H9 (cell line): ENCODE measurements at regions not wholly inside any gene's neighbourhood (a gene's known extent, or its start where the extent isn't known, plus 50 kb on each side); places are given as distances from the start of the nearest gene placed in this dataset.
A peak's percentile ranks its signal among the peaks of the same experiment; 100 is the strongest.

Experiments used
- DNase-seq: peaks from one replicate; pipeline ENCODE4 v3.0.0-alpha.2; 2017
- H2AFZ ChIP-seq: one replicate; pipeline ENCODE4 v1.6.1; 2013; ENCODE audit warnings: mild to moderate bottlenecking, low read length, control low read depth, moderate library complexity
- H2AK5ac ChIP-seq: 2 replicates; pipeline ENCODE4 v1.6.1; 2013; ENCODE audit warnings: low read length, control low read depth, mixed read lengths; ENCODE audit not compliant: insufficient read length
- H2BK120ac ChIP-seq: one replicate; pipeline ENCODE4 v1.6.1; 2013; ENCODE audit warnings: low read depth, mild to moderate bottlenecking, low read length, control low read depth, inconsistent platforms; ENCODE audit not compliant: poor library complexity, severe bottlenecking
- H2BK12ac ChIP-seq: 2 replicates; pipeline ENCODE4 v1.6.1; 2013; ENCODE audit warnings: low read length, control low read depth, mixed read lengths, low read depth; ENCODE audit not compliant: insufficient read length
- H2BK15ac ChIP-seq: 2 replicates; pipeline ENCODE4 v1.6.1; 2013; ENCODE audit warnings: low read depth, low read length, control low read depth
- H2BK20ac ChIP-seq: one replicate; pipeline ENCODE4 v1.6.1; 2013; ENCODE audit warnings: low read depth, mild to moderate bottlenecking, low read length, control low read depth, inconsistent platforms; ENCODE audit not compliant: poor library complexity, severe bottlenecking
- H2BK5ac ChIP-seq: 2 replicates; pipeline ENCODE4 v1.6.1; 2013; ENCODE audit warnings: low read length, control low read depth, mixed read lengths; ENCODE audit not compliant: insufficient read length
- H3K14ac ChIP-seq: 2 replicates; pipeline ENCODE4 v1.6.1; 2013; ENCODE audit warnings: low read length, control low read depth; ENCODE audit not compliant: insufficient read depth
- H3K18ac ChIP-seq: 2 replicates; pipeline ENCODE4 v1.6.1; 2013; ENCODE audit warnings: low read depth, mild to moderate bottlenecking, mixed read lengths, low read length, control low read depth; ENCODE audit not compliant: insufficient read length
- H3K23ac ChIP-seq: 2 replicates; pipeline ENCODE4 v1.6.1; 2013; ENCODE audit warnings: low read length, control low read depth, mixed read lengths, low read depth; ENCODE audit not compliant: insufficient read length
- H3K23me2 ChIP-seq: 2 replicates; pipeline ENCODE4 v1.6.1; 2013; ENCODE audit warnings: low read depth, mild to moderate bottlenecking, mixed read lengths, low read length, control low read depth; ENCODE audit not compliant: insufficient read length, poor library complexity, severe bottlenecking
- H3K27ac ChIP-seq: 2 replicates; pipeline ENCODE4 v1.5.1; 2013; ENCODE audit warnings: low read length, control low read depth, mixed read lengths, low read depth; ENCODE audit not compliant: insufficient read length
- H3K27me3 ChIP-seq: 2 replicates; pipeline ENCODE4 v1.6.1; 2013; ENCODE audit warnings: low read length, control low read depth, inconsistent platforms; ENCODE audit not compliant: insufficient read depth
- H3K4ac ChIP-seq: 2 replicates; pipeline ENCODE4 v1.6.1; 2013; ENCODE audit warnings: low read depth, mild to moderate bottlenecking, control low read depth, inconsistent platforms, low read length, moderate library complexity
- H3K4me1 ChIP-seq: 2 replicates; pipeline ENCODE4 v1.6.1; 2013; ENCODE audit warnings: low read length, control low read depth, inconsistent platforms; ENCODE audit not compliant: insufficient read depth
- H3K4me2 ChIP-seq: 2 replicates; pipeline ENCODE4 v1.6.1; 2013; ENCODE audit warnings: low read length, control low read depth, mixed read lengths; ENCODE audit not compliant: insufficient read length, insufficient read depth
- H3K56ac ChIP-seq: 2 replicates; pipeline ENCODE4 v1.6.1; 2013; ENCODE audit warnings: low read depth, mild to moderate bottlenecking, mixed read lengths, low read length, control low read depth; ENCODE audit not compliant: insufficient read length
- H3K79me1 ChIP-seq: 2 replicates; pipeline ENCODE4 v1.6.1; 2013; ENCODE audit warnings: low read depth, mild to moderate bottlenecking, moderate library complexity, low read length, control low read depth, inconsistent platforms; ENCODE audit not compliant: insufficient read depth, poor library complexity, severe bottlenecking
- H3K79me2 ChIP-seq: 2 replicates; pipeline ENCODE4 v1.6.1; 2013; ENCODE audit warnings: low read length, control low read depth, inconsistent platforms; ENCODE audit not compliant: insufficient read depth
- H3K9ac ChIP-seq: 2 replicates; pipeline ENCODE4 v1.6.1; 2013; ENCODE audit warnings: low read length, control low read depth, mixed read lengths; ENCODE audit not compliant: insufficient read length; ENCODE audit errors: extremely low read depth
- H3K9me3 ChIP-seq: one replicate; pipeline ENCODE4 v1.6.1; 2013; ENCODE audit warnings: low read depth, low read length, inconsistent platforms; ENCODE audit not compliant: control insufficient read depth
- H3T11ph ChIP-seq: one replicate; pipeline ENCODE4 v1.6.1; 2013; ENCODE audit warnings: mild to moderate bottlenecking, low read length, control low read depth, inconsistent platforms
- H4K20me1 ChIP-seq: one replicate; pipeline ENCODE4 v1.6.1; 2013; ENCODE audit not compliant: control insufficient read depth, insufficient read length, insufficient read depth
- H4K5ac ChIP-seq: 2 replicates; pipeline ENCODE4 v1.6.1; 2013; ENCODE audit warnings: low read depth, mild to moderate bottlenecking, mixed read lengths, low read length, control low read depth; ENCODE audit not compliant: insufficient read length
- H4K8ac ChIP-seq: replicated peaks from 2 replicates; pipeline ENCODE4 v1.6.1; 2013; ENCODE audit warnings: low read length, control low read depth, mixed read lengths, low read depth; ENCODE audit not compliant: insufficient read length
- H4K91ac ChIP-seq: 2 replicates; pipeline ENCODE4 v1.6.1; 2013; ENCODE audit warnings: low read depth, mild to moderate bottlenecking, moderate library complexity, mixed read lengths, low read length, control low read depth; ENCODE audit not compliant: insufficient read length
- H3K27ac Mint-ChIP-seq, 3 experiments: 2 replicates in 2 of 3; 3 replicates in 1 of 3; pipeline ENCODE4 v1.8.0; 2020 to 2021; ENCODE audit warnings: mixed read lengths in 3 of 3, mild to moderate bottlenecking in 1 of 3, moderate library complexity in 1 of 3
- H3K27me3 Mint-ChIP-seq: 2 replicates; pipeline ENCODE4 v1.8.0; 2021; ENCODE audit warnings: low read depth, mild to moderate bottlenecking, moderate library complexity, mixed read lengths
- H3K36me3 Mint-ChIP-seq, 3 experiments: 2 replicates in 2 of 3; 3 replicates in 1 of 3; pipeline ENCODE4 v1.8.0; 2020 to 2021; ENCODE audit warnings: low read depth in 3 of 3, mixed read lengths in 3 of 3; ENCODE audit not compliant: insufficient read depth in 1 of 3
- H3K4me1 Mint-ChIP-seq, 2 experiments: 2 replicates each; pipeline ENCODE4 v1.8.0; 2020; ENCODE audit warnings: mixed read lengths in 2 of 2
- H3K4me3 Mint-ChIP-seq, 2 experiments: 2 replicates in 1 of 2; 3 replicates in 1 of 2; pipeline ENCODE4 v1.8.0; 2020 to 2021; ENCODE audit warnings: mild to moderate bottlenecking in 2 of 2, mixed read lengths in 2 of 2, moderate library complexity in 1 of 2
- H3K9me3 Mint-ChIP-seq, 2 experiments: 2 replicates in 1 of 2; 3 replicates in 1 of 2; pipeline ENCODE4 v1.8.0; 2020; ENCODE audit warnings: mild to moderate bottlenecking in 2 of 2, mixed read lengths in 2 of 2, moderate library complexity in 1 of 2
- CTCF ChIP-seq: fragments of 200-600 bp; sonication (generic); conservative IDR thresholded peaks from 3 replicates; pipeline ENCODE4 v1.8.0; 2021; ENCODE audit warnings: antibody characterized with exemption, mild to moderate bottlenecking
- WGBS: extraction: QIAGEN DNeasy Blood & Tissue Kit; methylation state at CpG from one replicate; pipeline ENCODE4 v1.1.7; 2013; ENCODE audit warnings: missing lambda C conversion rate, low lambda C conversion rate, mixed read lengths; ENCODE audit not compliant: insufficient read length; ENCODE audit errors: extremely low coverage; 5-methylcytosine and 5-hydroxymethylcytosine counted together

- Histone ChIP-seq H3K27me3 (no peaks in the 10 kb centered on the region), H3K23me2 (no peaks in the 10 kb centered on the region), H3K4me1 (no peaks in the 10 kb centered on the region), H3K4ac (no peak overlapping the region), H3K79me1 (no peaks in the 10 kb centered on the region), H2AK5ac (no peak overlapping the region), H3T11ph (no peak overlapping the region), H3K27ac (no peak overlapping the region), H2AFZ (no peak overlapping the region), H3K23ac (no peak overlapping the region), H3K18ac (no peak overlapping the region), H3K79me2 (no peaks in the 10 kb centered on the region), H3K9me3 (no peaks in the 10 kb centered on the region), H2BK5ac (no peak overlapping the region), H2BK15ac (no peak overlapping the region), H4K5ac (no peak overlapping the region), H4K91ac (no peak overlapping the region), H3K4me2 (no peak overlapping the region), H4K20me1 (no peaks in the 10 kb centered on the region), H2BK20ac (no peak overlapping the region), H3K56ac (no peak overlapping the region), H4K8ac (no peak overlapping the region), H2BK120ac (no peak overlapping the region), H3K14ac (no peak overlapping the region), H2BK12ac (no peak overlapping the region), H3K9ac (no peak overlapping the region)
- Mint-ChIP-seq H3K4me1 (peaks cover 2 to 3% of the 10 kb centered on the region in 2 experiments; a peak in 1 of 4 replicates), H3K9me3 (peaks cover 4 to 6% of the 10 kb centered on the region in 2 experiments; a peak in 1 of 5 replicates), H3K27ac (0 out of 7 replicates have a peak overlapping the region, but pooled peaks of 1 of the 3 experiments have one; percentile 79), H3K36me3 (no peaks in the 10 kb centered on the region; a peak in 1 of 7 replicates), H3K27me3 (peaks cover 8% of the 10 kb centered on the region), H3K4me3 (no peak overlapping the region)
- no CpG with 5 or more reads among the region's 30 CpGs for WGBS
- no peak for TF ChIP-seq CTCF
- no peak for DNase-seq
These were observed 70.0 kb upstream of the PPP1R26 start for GRCh38 chr9:135409286-135410200.
